Skin epidermis (tissue), 12 donors: ENCODE measurements at regions not wholly inside any gene's neighbourhood (a gene's known extent, or its start where the extent isn't known, plus 50 kb on each side); places are given as distances from the start of the nearest gene placed in this dataset.
"Not testable (repeated sequence)": the region's sequence is repeated elsewhere in the genome, so short reads cannot be mapped to it uniquely, and the experiment has no call there.

Source experiments
- H3K27ac ChIP-seq, 21 experiments: fragments of 200-600 bp; sonication (generic) in 11 of 21; one replicate each; pipeline ENCODE4 v1.5.0; 2020; ENCODE audit warnings: mild to moderate bottlenecking in 3 of 21, inconsistent platforms in 2 of 21, moderate library complexity in 2 of 21
- H3K4me3 ChIP-seq, 7 experiments: fragments of 200-600 bp; sonication (generic) in 2 of 7; one replicate each; pipeline ENCODE4 v1.5.0; 2020; ENCODE audit warnings: inconsistent platforms in 2 of 7, mild to moderate bottlenecking in 2 of 7, moderate library complexity in 1 of 7

DNA sequence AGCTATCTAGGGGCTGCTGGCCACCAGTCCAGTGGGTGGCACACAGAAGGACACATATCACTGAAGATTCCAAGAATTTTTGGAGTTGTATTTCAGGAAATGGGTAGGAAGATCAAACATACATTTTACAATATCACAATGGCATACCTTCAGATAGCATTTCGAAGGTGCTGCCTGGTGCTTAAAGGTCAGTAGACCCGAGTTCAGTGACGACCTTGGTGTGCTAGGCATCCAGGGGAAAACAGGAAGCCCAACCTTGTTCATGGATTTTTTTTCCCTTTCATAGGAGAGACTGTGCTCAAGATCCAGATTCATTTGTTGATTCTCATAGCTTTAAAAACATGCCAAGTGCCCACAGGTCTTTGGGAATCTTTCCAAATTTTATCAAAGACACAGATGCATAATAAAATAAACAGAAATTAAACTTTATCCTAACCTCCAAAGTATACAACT, 51.0 kb upstream of the RCBTB2 start:
- peak overlapping the region in 6 of 21 experiments; percentile 7 to 59 (median 21) for H3K27ac ChIP-seq
- H3K4me3 ChIP-seq = no peak overlapping the region

GRCh38 chr13:48585456-48585840, 52.6 kb upstream of the RCBTB2 start:
- Histone ChIP-seq H3K27ac (peak overlapping the region in 3 of 21 experiments; percentile 7 to 44 (median 26)), H3K4me3 (no peak overlapping the region)

DNA sequence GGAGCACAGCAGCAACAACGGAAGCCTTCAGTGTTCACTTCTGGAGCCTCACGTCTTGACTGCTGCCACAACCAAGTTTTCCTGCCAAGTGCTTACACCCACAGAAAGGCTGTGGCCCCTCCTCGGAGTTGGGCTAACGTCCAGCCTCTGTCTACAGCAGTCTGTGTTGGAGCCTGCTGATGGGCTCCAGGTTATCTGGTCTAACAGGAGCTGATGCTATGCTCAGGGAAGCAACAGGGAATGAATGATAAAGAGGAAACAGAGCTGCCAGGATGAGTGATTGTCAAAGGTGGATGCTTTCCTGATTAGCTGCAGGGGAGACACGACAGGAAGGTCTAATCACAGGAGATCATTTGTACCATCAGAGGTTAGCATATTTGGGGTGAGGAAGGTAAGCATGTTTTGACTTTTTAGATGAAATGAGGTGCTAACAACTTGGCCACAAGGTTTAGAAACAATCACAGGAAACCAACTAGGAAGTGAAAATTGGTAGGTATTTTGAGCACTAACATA, 53.8 kb upstream of the RCBTB2 start:
- Histone ChIP-seq H3K27ac (peak overlapping the region in 6 of 21 experiments; percentile 1 to 76 (median 8)), H3K4me3 (no peak overlapping the region)

- no peak overlapping the region for H3K4me3 ChIP-seq
- no peak overlapping the region for H3K27ac ChIP-seq
Measured at GRCh38 chr13:48588120-48588519, 55.2 kb upstream of the RCBTB2 start.

DNA sequence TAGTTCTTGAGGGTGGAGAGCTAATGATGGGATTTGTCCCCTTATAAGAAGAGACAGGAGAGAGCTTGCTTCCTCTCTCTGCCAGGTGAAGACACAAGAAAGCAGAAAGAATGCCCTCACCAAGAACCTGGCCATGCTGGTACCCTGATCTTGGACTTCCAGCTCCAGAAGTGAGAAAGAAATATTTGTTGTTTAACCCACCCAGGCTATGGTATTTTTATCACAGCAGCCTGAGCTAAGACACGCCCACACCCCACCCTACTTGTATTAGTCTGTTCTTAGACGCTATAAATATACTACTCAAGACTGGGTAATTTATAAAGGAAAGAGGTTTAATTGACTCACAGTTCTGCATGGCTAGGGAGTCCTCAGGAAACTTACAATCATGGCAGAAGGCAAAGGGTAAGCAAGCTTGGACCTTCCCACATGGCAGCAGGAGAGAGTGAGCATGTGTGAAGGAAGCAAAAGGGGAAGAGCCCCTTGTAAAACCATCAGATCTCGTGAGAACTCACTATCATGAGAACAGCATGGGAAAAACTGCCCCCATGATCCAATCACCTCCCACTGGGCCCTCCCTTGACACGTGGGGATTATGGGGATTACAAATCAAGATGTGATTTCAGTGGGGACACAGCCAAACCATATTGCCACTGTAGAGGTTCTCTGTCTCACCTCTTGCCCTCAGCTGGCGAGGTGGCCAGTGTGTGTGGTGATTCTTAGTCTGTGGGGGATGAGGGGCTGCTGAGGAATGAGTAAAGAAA, 57.4 kb upstream of the RCBTB2 start:
- no peak overlapping the region for H3K4me3 ChIP-seq
- no peak overlapping the region for H3K27ac ChIP-seq

- H3K27ac ChIP-seq, H3K4me3 ChIP-seq: not testable (repeated sequence)
Measured at GRCh38 chr13:48591124-48591872, 58.4 kb upstream of the RCBTB2 start.

DNA sequence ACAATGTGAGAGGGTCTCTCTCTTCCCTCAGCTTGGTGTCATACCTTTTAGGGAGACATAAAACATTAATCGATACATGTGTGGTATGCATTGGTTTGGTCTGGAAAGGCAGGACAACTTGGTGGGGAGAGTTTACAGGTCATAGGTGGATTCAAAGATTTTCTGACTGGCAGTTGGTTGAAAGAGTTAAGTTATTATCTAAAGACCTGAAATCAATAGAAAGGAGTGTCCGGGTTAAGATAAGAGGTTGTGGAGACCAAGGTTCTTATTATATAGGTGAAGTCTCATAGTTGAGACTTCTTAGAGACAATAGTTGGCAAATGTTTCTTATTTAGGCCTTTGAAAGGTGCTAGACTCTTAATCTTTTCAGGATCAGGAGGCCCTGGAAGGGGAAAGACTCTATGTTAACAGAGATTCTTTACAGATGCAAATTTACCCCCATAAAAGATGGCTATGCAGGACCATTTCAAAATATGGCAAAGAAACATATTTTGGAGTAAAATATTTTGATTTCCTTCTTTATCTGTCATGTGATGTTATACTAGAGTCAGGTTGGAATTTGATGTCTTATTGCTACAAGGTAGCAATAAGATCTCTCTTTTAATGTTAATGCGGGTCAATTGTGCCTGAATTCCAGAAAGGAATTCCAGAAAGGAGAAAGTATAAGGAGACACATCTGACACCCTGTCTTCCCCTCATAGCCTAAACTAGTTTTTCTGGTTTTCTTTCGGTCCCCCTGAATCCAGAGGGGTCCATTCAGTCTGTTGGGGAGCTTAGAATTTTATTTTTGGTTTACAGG, 59.2 kb upstream of the RCBTB2 start:
- Histone ChIP-seq H3K4me3 (no peak overlapping the region), H3K27ac (no peak overlapping the region)

DNA sequence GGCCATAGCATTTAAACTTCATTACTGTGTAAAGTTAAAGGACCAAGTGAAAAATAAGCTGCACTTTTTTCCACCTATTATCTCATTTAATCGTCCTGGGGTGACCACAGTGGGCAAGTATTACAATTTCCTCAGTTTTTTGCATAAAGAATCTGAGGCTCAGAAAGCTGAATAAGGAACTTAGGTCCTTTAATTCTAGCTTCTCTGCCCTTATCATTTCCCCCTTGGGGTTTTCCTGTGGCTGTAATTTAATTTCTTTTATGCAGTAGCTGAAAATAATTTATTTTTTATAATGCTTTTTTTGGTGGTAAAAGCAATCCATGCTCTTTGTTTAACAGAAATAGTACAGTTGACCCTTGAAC, 59.8 kb upstream of the RCBTB2 start:
- no peak overlapping the region for H3K27ac ChIP-seq

DNA sequence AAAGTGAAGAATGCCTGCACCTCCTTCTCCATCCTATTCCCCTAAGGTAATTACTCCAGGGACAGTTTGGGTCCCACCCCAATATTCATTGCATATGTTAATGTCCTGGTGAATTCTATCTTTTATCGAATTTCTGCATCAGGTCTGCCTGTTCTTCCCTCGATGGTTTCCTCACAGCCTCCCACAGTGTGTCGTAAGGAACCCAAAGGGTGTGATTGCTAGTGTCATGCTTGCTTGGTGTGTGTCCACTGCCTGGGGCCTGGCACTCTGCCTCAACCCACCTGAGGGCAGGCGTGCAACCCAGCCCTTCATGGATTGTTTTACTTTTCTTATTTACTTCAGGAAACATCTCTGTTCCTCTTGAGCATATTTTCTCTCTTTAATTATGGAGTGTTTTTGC, 60.2 kb upstream of the CYSLTR2 start:
- Histone ChIP-seq H3K4me3 (no peak overlapping the region), H3K27ac (no peak overlapping the region)

More for the DNA sequence above, 59.8 kb upstream of the RCBTB2 start:
- no peak overlapping the region for H3K4me3 ChIP-seq

- H3K4me3 ChIP-seq = no peak overlapping the region
- H3K27ac ChIP-seq = peak overlapping the region in 1 of 21 experiments; percentile 12
Measured at GRCh38 chr13:48594096-48594815, 59.5 kb upstream of the CYSLTR2 start.

DNA sequence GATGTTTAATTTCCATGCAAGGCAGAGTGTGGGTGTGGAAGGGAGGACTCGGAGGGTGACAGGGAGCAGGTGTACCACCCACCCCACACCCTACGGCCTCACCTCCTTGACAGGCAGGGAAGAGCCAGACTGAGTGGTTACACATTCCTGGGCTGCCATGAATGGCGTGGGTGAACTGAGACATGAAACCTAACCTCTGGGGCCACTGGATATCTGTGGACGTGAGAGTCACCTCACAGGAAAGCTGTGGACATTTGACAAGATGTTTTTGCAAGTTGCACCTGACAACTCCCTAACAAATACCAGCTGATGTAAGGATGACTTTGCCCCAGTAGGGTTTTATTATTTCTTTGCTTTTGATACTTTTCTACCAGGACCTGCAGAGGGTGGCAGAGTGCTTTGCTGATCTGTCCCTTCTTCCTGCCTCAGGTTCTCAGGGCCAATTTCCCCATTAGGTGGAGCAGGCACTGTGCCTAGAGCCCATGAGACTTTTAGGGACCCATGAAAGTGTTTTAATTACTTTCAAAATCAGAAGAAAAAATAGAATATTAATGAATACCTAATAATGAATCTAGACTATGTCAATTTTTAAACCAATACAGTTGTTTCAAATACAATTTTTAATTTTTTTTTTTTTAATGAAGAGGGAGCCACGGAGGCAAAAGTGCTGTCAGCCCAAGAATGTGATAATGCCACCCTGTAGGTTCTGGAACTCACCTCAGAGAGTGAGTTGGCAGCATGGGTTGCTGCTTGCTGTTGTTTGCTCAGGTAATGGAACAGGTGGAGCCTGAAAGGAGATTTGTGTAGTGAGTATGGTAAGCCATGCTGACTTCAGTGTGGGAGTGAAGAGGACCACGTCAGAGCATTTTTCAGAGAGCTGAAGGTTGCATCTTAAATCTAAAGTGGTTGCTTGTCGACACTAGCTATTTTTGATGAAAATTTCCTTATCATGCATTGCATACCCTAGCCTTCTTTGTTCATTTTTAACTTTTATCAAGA, 58.0 kb upstream of the CYSLTR2 start:
- no peak overlapping the region for H3K4me3 ChIP-seq
- peak overlapping the region in 1 of 21 experiments; percentile 9 for H3K27ac ChIP-seq

DNA sequence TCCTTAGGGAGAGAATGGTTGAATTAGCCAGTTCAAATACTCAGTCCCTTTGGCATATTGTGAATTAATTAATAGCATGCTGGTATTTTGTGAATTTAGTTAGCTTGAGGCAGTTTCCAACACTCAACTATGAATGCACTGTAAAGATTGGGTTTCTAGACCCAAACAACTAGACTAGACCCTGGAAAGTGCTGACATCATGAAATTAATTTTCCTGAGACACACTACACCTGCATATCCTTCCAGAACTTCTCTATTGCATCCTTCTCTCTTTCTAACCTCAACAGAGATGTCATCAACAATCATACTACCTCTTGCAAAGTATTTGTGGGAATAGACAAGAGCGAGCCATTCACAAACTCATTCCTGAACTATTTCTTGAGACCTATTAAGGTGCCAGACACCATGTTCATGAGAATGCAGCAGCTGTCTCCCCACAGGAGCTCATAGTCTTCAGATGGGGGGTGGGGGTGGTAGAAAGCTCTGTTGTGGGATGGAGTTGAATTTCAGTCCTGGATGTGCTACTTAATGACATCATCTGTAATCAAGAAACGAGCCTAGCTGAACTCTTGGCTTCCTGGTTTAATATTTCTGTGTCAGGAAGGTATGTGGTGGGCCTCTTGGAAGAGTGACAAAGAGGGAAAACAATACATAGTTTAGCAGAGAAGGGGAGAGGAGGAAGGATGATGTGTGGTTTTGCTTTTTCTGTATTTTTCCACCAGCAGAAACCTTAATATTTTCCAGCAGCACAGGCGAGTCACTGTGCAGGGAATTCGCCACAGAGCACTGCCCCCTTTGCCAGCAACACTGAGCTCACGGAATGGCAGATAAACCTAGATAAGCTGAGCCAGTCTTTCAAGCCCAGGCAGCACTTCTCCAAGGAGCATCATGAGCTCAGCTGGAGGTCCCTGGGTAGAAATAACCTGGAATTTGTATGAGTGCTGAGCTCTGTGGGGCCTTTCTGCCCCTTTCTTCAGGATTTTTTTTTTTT, 53.1 kb upstream of the CYSLTR2 start:
- Histone ChIP-seq H3K27ac (no peak overlapping the region), H3K4me3 (no peak overlapping the region)

- H3K27ac ChIP-seq = no peak overlapping the region
- H3K4me3 ChIP-seq = no peak overlapping the region
Measured at GRCh38 chr13:48602296-48603016, 51.3 kb upstream of the CYSLTR2 start.

- Histone ChIP-seq H3K4me3 (no peak overlapping the region), H3K27ac (no peak overlapping the region)
Measured at GRCh38 chr13:48603375-48603774, 50.4 kb upstream of the CYSLTR2 start.
